Prostate gland (tissue), 2 donors: ENCODE measurements at regions not wholly inside any gene's neighbourhood (a gene's known extent, or its start where the extent isn't known, plus 50 kb on each side); places are given as distances from the start of the nearest gene placed in this dataset.

ENCODE experiments used
- CTCF ChIP-seq, 4 experiments: fragments of 200-600 bp in 2 of 4; fragments of 450-650 bp in 2 of 4; sonication (generic) in 2 of 4; IDR thresholded peaks; 1 replicate in 3 of 4; 2 replicates in 1 of 4; pipeline ENCODE4 v1.5.1; 2016 to 2019; ENCODE audit warnings: antibody characterized with exemption in 4 of 4, mild to moderate bottlenecking in 2 of 4, moderate library complexity in 2 of 4
- POLR2A ChIP-seq: fragments of 450-650 bp; IDR thresholded peaks from one replicate; pipeline ENCODE4 v1.6.1; 2016; ENCODE audit warnings: antibody characterized with exemption, mild to moderate bottlenecking
- POLR2AphosphoS5 ChIP-seq: sonication (generic); formaldehyde crosslinking; IDR thresholded peaks from one replicate; pipeline ENCODE4 v1.6.1; 2017; ENCODE audit warnings: antibody characterized with exemption

- TF ChIP-seq CTCF (IDR thresholded peaks at IDR 0.05), result no peak
- TF ChIP-seq POLR2A, result no peak
- no peak for TF ChIP-seq POLR2AphosphoS5
Observed at GRCh38 chr3:87756616-87757015, 302.2 kb downstream of the CGGBP1 start.
